IPS DF 6.9 (cell line): ENCODE measurements at regions not wholly inside any gene's neighbourhood (a gene's known extent, or its start where the extent isn't known, plus 50 kb on each side); places are given as distances from the start of the nearest gene placed in this dataset.
"Not testable (repeated sequence)": the region's sequence is repeated elsewhere in the genome, so short reads cannot be mapped to it uniquely, and the experiment has no call there.

Experiments used
- DNase-seq: peaks from one replicate; pipeline ENCODE4 v3.0.0-alpha.2; 2013; ENCODE audit warnings: low read depth, low spot score
- H3K27ac ChIP-seq: one replicate; pipeline ENCODE4 v1.5.1; 2013; ENCODE audit warnings: low read length, control low read depth
- H3K27me3 ChIP-seq: 2 replicates; pipeline ENCODE4 v1.6.1; 2013; ENCODE audit warnings: mild to moderate bottlenecking, low read length; ENCODE audit not compliant: control insufficient read depth, insufficient read depth
- H3K36me3 ChIP-seq: 2 replicates; pipeline ENCODE4 v1.6.1; 2013; ENCODE audit warnings: low read length; ENCODE audit not compliant: control insufficient read depth, insufficient read depth
- H3K4me1 ChIP-seq: 2 replicates; pipeline ENCODE4 v1.6.1; 2013; ENCODE audit warnings: low read length; ENCODE audit not compliant: control insufficient read depth, insufficient read depth
- H3K4me3 ChIP-seq: 2 replicates; pipeline ENCODE4 v1.5.1; 2013; ENCODE audit warnings: mild to moderate bottlenecking, low read length
- H3K9me3 ChIP-seq: 2 replicates; pipeline ENCODE4 v1.6.1; 2013; ENCODE audit warnings: low read length, inconsistent platforms; ENCODE audit not compliant: control insufficient read depth, insufficient read depth
- WGBS: extraction: QIAGEN DNeasy Blood & Tissue Kit; methylation state at CpG from one replicate; pipeline ENCODE4 v1.1.7; 2013; ENCODE audit warnings: mixed read lengths, missing lambda C conversion rate; ENCODE audit not compliant: insufficient read length, insufficient coverage; 5-methylcytosine and 5-hydroxymethylcytosine counted together

DNA sequence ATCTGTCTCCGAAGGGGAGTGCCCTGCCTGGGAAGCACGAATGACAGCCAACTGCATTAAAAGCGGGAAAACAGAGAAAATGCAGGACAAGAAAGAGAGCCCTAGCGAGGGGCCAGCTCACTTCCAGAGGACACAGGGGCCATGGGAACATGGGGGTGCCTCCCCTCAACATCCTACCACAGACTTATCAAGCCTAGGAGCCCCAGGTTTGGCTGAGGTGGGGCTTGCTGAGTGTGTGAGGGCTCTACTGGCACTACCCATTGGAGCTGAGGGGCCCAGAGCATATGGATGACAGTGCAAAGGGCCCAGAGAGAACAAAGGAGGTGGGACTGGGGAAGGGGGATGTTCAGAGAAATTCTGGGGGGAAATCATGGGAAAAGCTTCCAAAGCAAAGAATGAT is 101.8 kb downstream of the PJA1 start:
- DNase-seq, result no peak
- WGBS, result no CpG with 5 or more reads among the region's 4 CpGs
- Histone ChIP-seq H3K27me3 (no peaks in the 10 kb centered on the region), H3K27ac (no peak overlapping the region), H3K9me3 (no peaks in the 10 kb centered on the region), H3K4me3 (no peak overlapping the region), H3K36me3 (no peaks in the 10 kb centered on the region), H3K4me1 (no peaks in the 10 kb centered on the region)

DNA sequence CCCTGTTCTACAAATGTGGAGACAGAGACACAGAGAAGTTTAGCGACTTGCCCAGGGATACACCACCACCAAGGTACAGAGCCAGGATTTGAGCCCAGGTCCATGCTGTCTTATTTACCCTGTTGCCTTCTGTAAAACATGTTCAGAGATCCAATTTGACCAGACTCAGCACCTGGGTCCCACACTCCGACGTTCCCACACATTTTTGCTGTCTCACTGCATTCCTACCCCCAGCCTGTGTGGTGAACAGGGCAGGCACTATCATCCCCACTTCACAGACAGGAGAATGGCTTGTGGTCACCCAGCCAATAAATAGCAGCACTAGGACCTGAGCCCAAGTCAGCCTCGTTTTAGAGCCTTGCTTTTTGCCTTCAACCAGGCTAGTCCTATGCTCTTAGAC is 102.8 kb downstream of the PJA1 start:
- Histone ChIP-seq H3K4me3 (no peak overlapping the region), H3K27me3 (no peaks in the 10 kb centered on the region), H3K4me1 (no peaks in the 10 kb centered on the region), H3K9me3 (no peaks in the 10 kb centered on the region), H3K36me3 (no peaks in the 10 kb centered on the region), H3K27ac (no peak overlapping the region)
- WGBS, result no CpG with 5 or more reads among the region's 4 CpGs
- no peak for DNase-seq

DNA sequence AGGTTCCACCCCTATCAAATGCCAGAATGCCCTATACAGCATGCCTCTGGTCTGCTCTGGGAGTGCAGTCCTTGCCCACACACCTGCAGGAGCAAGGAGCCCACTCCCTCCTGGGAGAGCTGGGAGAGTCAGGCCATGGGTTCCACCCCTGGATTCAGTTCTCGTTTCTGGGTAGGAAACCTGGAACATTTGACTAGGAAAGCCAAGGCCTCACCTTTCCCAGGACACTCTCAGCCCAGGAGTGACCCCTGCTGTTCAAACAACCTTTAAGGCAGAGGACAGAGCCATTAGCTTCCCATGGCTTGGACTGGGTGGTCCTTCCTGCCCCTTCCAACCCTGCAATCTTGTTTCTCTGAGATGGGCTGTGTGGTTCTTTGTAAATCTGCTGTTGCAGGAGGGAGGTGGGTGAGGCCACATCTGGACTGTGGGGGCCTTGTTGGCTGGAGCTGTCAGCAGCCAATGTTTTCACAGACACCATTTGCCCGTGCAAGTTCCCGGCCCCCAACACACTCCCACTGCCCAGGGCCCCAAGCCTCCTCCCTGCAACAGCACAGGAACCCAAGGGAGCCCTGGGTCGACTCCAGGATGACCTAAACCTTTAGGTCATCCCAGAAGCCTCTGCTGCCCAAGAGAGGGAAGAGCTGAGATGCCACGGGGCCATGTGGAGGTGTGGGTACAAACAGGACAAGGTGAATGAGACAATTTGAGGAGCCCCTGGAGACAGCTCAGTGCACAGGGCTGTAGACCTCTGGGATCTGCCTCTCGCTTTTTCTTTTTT is 104.4 kb downstream of the PJA1 start:
- H3K27ac ChIP-seq, result no peak overlapping the region
- H3K27me3 ChIP-seq, result no peaks in the 10 kb centered on the region
- no CpG with 5 or more reads among the region's 6 CpGs for whole genome bisulfite sequencing
- H3K36me3 ChIP-seq, result no peaks in the 10 kb centered on the region
- peak; percentile 11 for DNase-seq
- no peaks in the 10 kb centered on the region for H3K9me3 ChIP-seq
- H3K4me1 ChIP-seq, result no peaks in the 10 kb centered on the region
- no peak overlapping the region for H3K4me3 ChIP-seq

DNA sequence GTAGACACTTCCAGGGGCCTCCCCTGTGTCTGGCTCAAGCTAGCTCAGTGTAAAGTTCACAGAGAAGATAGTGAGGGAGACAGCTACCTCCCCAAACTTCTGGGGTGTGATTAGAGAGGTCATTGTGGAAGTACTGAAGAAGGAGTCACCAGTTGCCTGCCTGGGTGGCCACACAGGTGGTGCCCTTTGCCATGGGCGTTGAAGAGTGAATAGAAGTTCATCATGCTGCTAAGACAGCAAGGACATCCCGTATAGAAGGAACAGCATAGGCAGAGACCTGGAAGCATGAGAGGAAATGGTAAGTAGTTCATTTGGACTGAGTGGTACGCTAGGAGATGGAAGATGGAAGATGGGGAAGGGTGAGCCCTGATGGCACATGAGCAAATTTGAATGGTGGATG is 110.1 kb downstream of the PJA1 start:
- no CpG with 5 or more reads among the region's 3 CpGs for WGBS
- no peaks in the 10 kb centered on the region for H3K36me3 ChIP-seq
- H3K27me3 ChIP-seq, result no peaks in the 10 kb centered on the region
- H3K27ac ChIP-seq, result no peak overlapping the region
- no peak overlapping the region for H3K4me3 ChIP-seq
- no peaks in the 10 kb centered on the region for H3K4me1 ChIP-seq
- no peak for DNase-seq
- H3K9me3 ChIP-seq, result no peaks in the 10 kb centered on the region

DNA sequence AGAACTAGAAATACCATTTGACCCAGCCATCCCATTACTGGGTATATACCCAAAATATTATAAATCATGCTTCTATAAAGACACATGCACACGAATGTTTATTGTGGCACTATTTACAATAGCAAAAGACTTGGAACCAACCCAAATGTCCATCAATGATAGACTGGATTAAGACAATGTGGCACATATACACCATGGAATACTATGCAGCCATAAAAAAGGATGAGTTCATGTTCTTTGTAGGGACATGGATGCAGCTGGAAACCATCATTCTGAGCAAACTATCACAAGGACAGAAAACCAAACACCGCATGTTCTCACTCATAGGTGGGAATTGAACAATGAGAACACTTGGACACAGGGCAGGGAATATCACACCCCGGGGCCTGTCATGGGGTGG is 110.8 kb downstream of the PJA1 start:
- H3K9me3 ChIP-seq, H3K27me3 ChIP-seq, H3K4me3 ChIP-seq, DNase-seq, H3K4me1 ChIP-seq, H3K36me3 ChIP-seq, H3K27ac ChIP-seq: not testable (repeated sequence)
- WGBS, result no CpG with 5 or more reads among the region's 3 CpGs

DNA sequence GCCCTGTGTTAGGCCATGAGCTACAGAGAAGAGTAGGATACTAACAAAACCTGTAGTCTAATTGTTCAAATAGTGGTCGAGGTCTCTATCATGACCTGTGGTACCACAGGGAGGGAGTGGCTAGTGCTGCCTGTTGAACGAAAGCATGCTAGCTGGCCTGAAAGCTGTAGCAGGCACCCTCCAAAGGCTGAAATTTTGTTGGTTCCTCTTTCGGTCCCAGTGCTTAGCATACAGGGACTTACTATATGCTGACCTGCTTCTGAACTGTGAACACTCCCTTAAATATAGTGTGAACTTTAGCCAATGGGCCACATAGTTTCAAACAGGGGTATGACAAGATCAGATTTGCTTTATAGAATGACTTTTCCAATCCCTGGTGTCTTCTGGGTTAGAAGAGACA is 113.4 kb downstream of the PJA1 start:
- H3K27ac ChIP-seq, result no peak overlapping the region
- no peaks in the 10 kb centered on the region for H3K27me3 ChIP-seq
- no peaks in the 10 kb centered on the region for H3K9me3 ChIP-seq
- no peaks in the 10 kb centered on the region for H3K36me3 ChIP-seq
- no peak for DNase-seq
- WGBS, result no CpG with 5 or more reads among the region's 3 CpGs
- H3K4me3 ChIP-seq, result no peak overlapping the region
- no peaks in the 10 kb centered on the region for H3K4me1 ChIP-seq

DNA sequence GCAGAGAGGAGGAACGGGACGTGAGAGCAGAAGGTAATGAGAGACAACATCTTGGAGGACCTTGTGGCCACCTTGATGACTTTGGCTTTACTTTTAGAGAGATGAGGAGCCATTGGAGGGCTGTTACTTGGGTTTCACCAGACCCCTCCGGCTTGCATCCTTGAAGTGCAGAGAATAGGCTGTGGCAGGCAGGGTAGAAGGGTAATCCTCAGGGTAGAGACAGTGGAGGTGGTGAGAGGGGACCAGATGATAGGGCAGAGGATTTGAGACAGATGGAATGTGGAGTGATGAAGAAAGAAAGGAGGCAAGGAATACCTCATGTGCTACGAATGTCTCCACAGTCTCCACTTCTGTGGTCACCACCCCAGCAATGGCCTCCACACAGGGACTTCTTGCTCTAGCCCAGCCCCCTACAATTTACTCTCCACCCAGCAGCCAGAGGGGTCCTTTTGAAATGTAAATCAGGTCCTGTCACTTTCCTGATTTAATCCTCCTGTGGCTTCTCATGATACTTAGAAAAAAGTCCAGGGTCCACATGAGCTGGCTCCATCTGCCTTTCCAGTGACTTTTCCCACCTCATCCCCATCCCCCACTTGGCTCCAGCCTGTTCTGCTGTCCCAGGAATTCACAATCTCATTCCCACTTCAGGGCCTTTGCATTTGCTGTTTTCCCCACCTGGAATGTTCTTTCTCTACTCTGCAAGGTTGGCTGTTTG is 115.0 kb downstream of the PJA1 start:
- no peaks in the 10 kb centered on the region for H3K27me3 ChIP-seq
- no peak for DNase-seq
- no peaks in the 10 kb centered on the region for H3K9me3 ChIP-seq
- H3K27ac ChIP-seq, result no peak overlapping the region
- no CpG with 5 or more reads among the region's 4 CpGs for WGBS
- H3K36me3 ChIP-seq, result no peaks in the 10 kb centered on the region
- no peaks in the 10 kb centered on the region for H3K4me1 ChIP-seq
- H3K4me3 ChIP-seq, result no peak overlapping the region

DNA sequence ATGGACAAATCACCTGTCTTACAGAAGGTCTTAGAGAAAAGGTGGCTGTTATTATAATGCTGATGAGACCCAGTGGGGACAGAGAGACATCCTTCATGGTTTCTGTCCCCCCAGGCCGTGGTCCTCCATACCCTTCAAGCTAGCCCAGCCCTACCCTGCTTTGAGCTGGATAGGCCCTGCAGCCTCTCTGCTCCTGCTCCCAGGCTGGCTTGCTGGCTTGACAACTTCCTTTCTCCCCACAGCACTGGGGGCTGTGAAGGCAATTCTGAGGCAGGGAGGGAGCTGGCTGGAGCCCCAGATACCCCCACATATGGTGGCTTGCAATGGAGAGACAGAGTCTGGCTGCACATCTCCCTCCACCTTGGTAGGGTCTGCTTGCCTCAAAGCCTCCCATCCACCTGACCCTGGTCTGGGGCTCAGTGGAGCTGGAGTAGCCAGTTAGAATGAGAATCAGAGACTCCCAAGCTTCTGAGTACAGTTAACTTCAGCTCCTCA is 118.2 kb downstream of the PJA1 start:
- Histone ChIP-seq H3K27ac (no peak overlapping the region), H3K36me3 (no peaks in the 10 kb centered on the region), H3K9me3 (no peaks in the 10 kb centered on the region), H3K4me3 (no peak overlapping the region), H3K4me1 (no peaks in the 10 kb centered on the region), H3K27me3 (no peaks in the 10 kb centered on the region)
- WGBS, result no CpG with 5 or more reads among the region's 1 CpG
- no peak for DNase-seq

DNA sequence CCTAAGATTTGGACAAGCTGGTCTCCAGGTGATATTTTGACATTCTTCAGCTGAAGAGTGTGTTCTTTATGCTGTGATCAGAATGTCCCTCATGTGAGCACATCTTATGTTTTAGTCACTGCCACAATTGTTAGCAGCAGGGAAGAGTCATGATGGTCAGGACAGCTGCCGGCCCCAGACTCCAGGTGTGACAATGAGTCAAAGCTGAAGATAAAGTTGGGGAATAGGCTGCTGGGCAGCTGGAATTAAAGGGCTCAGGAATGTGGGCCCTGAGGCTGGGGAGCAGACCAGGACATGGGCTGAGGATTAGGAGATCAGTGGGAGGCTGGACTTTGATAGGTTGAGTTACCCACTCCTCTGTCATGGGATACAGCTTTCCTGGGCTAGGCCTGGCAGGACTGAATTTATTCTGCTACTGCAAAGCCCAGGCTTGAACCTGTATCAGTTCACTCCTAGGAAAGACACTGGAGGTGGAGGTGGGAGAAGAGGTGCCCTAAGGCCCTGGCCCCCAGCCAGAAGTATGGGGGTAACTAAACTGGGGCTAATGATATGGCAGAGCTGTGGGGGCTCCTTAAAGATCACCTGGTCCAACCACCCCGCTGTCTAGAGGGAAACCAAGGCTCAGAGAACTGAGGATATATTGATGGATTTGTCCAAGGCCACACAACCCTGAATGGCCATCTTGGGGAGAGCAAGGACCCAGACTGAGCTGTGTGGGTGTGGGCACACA is 119.5 kb downstream of the PJA1 start:
- no peaks in the 10 kb centered on the region for H3K36me3 ChIP-seq
- WGBS, result no CpG with 5 or more reads among the region's 2 CpGs
- DNase-seq, result no peak
- no peak overlapping the region for H3K27ac ChIP-seq
- H3K4me3 ChIP-seq, result no peak overlapping the region
- no peaks in the 10 kb centered on the region for H3K4me1 ChIP-seq
- no peaks in the 10 kb centered on the region for H3K27me3 ChIP-seq
- H3K9me3 ChIP-seq, result no peaks in the 10 kb centered on the region

DNA sequence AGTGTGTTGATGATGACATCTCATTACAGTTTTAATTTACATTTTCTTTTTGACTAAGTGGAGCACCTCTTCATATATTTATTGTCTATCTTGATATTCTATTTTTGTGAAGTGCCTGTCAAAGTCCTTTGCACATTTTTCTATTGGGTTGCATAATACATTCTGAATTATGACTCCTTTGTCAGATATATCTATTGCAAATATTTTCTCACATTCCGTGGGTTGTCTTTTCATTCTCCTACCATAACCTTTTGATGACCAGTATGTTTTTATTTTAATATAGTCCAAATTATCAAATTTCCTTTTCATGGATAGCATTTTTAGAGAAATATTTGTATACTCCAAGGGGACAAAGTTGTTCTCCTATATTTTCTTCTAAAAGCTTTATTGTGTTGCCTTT is 126.4 kb downstream of the PJA1 start:
- no peaks in the 10 kb centered on the region for H3K4me1 ChIP-seq
- no CpG with 5 or more reads among the region's 1 CpG for WGBS
- no peak for DNase-seq
- no peaks in the 10 kb centered on the region for H3K9me3 ChIP-seq
- H3K36me3 ChIP-seq, result no peaks in the 10 kb centered on the region
- H3K4me3 ChIP-seq, result no peak overlapping the region
- no peaks in the 10 kb centered on the region for H3K27me3 ChIP-seq
- no peak overlapping the region for H3K27ac ChIP-seq
